K562 (cell line): ENCODE measurements at regions not wholly inside any gene's neighbourhood (a gene's known extent, or its start where the extent isn't known, plus 50 kb on each side); places are given as distances from the start of the nearest gene placed in this dataset.
A peak's percentile ranks its signal among the peaks of the same experiment; 100 is the strongest.

ENCODE experiments used
- ATF1 ChIP-seq, 2 experiments: fragments of 450-650 bp in 1 of 2; IDR thresholded peaks; 2 replicates each; pipeline ENCODE4 v1.6.1; 2016; ENCODE audit warnings: missing compliant biosample characterization in 1 of 2, missing genetic modification characterization in 1 of 2
- BMI1 ChIP-seq: fragments of 150-350 bp; IDR thresholded peaks from 2 replicates; pipeline ENCODE4 v1.6.1; 2014; ENCODE audit warnings: low read length
- HOXB6 ChIP-seq: fragments of 250-450 bp; sonication (Bioruptor Pico); IDR thresholded peaks from 2 replicates; pipeline ENCODE4 v1.5.1; 2022; ENCODE audit warnings: mild to moderate bottlenecking, borderline replicate concordance
- ILF3 ChIP-seq: fragments of 450-650 bp; IDR thresholded peaks from 2 replicates; pipeline ENCODE4 v1.6.1; 2018; ENCODE audit warnings: antibody characterized with exemption, mild to moderate bottlenecking, moderate library complexity, borderline replicate concordance
- MAFF ChIP-seq: IDR thresholded peaks from 2 replicates; pipeline ENCODE4 v1.6.1; 2012; ENCODE audit warnings: low read length, improper control_type of control experiment
- NCOR1 ChIP-seq: fragments of 450-650 bp; IDR thresholded peaks from 2 replicates; pipeline ENCODE4 v1.6.1; 2016; ENCODE audit warnings: mild to moderate bottlenecking, moderate library complexity
- NELFE ChIP-seq: IDR thresholded peaks from 2 replicates; pipeline ENCODE4 v1.6.1; 2011; ENCODE audit warnings: mild to moderate bottlenecking; ENCODE audit not compliant: insufficient read depth, insufficient read length
- OTX1 ChIP-seq: fragments of 450-650 bp; formaldehyde crosslinking; IDR thresholded peaks from 2 replicates; pipeline ENCODE4 v1.4.0; 2022; ENCODE audit warnings: mild to moderate bottlenecking
- PHF8 ChIP-seq: fragments of 200-600 bp; sonication (generic); IDR thresholded peaks from 2 replicates; pipeline ENCODE4 v1.6.1; 2012; ENCODE audit warnings: mixed run types, mild to moderate bottlenecking, inconsistent platforms, low read length, moderate library complexity, borderline replicate concordance
- SLC30A9 ChIP-seq: fragments of 250-450 bp; sonication (Bioruptor Pico); IDR thresholded peaks from 2 replicates; pipeline ENCODE4 v1.8.0; 2022; ENCODE audit warnings: mild to moderate bottlenecking, moderate library complexity
- SMARCC2 ChIP-seq: fragments of 450-650 bp; IDR thresholded peaks from 2 replicates; pipeline ENCODE4 v1.6.1; 2017; ENCODE audit warnings: antibody characterized with exemption, moderate library complexity, mild to moderate bottlenecking, low read depth
- TCF3 ChIP-seq: sonication (generic); formaldehyde crosslinking; IDR thresholded peaks from 2 replicates; pipeline ENCODE4 v1.4.0; 2020; ENCODE audit warnings: mild to moderate bottlenecking, missing genetic modification reagents
- ZNF133 ChIP-seq: fragments of 250-450 bp; sonication (Bioruptor Pico); IDR thresholded peaks from 2 replicates; pipeline ENCODE4 v1.4.0; 2020; ENCODE audit warnings: mild to moderate bottlenecking
- ZNF3 ChIP-seq: fragments of 250-450 bp; sonication (Bioruptor Pico); IDR thresholded peaks from 2 replicates; pipeline ENCODE4 v1.5.0; 2021; ENCODE audit warnings: mild to moderate bottlenecking, moderate library complexity
- ZNF717 ChIP-seq: fragments of 250-450 bp; sonication (Bioruptor Pico); IDR thresholded peaks from 2 replicates; pipeline ENCODE4 v1.5.0; 2021
- TF ChIP-seq, protein P1 (sequence below): IDR thresholded peaks from 2 replicates; pipeline ENCODE4 v1.6.1; 2011; ENCODE audit warnings: borderline replicate concordance, low read depth, mild to moderate bottlenecking, moderate library complexity, low read length; ENCODE audit not compliant: insufficient read depth, poor library complexity, severe bottlenecking
- TF ChIP-seq, protein P2 (sequence below), 2 experiments: fragments of 450-650 bp; IDR thresholded peaks; 2 replicates each; pipeline ENCODE4 v1.6.1; 2018; ENCODE audit warnings: mild to moderate bottlenecking in 2 of 2, low read depth in 1 of 2; ENCODE audit not compliant: partially characterized antibody in 2 of 2

DNA sequence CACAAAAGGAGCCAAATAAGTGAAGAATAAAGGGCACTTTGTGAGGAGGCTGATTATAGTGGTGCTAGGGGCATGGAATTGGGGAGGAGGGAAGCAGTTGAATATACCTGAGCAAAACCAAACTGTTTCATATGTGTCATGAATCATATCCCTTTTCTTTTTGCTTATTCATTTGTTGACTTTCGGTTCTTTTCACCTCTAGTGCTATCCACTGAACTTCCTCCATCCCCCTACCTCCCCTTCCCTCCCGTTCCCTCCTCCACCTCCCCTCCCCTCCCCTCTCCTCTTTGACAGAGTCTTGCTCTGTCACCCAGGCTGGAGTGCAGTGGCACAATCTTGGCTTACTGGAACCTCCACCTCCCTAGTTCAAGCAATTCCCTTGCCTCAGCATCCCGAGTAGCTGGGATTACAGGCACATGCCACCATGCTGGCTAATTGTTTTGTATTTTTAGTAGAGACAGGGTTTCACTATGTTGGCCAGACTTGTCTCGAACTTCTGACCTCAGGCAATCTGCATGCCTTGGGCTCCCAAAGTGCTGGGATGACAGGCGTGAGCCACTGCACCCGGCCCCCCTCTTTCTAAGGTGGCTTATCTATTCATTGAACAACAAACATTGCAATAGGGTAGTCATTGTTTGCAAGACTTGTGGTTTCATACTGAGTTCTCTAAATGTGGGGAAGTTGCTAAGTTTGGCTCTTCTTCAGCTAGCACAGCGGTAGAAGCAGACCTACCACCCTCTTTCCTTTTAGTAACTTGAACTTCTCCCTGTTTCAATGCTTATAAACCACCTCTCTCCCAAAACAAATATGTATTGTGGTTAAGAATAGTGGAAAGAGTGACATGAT, 150.4 kb upstream of the PRPS1L1 start (continued):
- TF ChIP-seq NCOR1 (peak; percentile 81), SLC30A9 (CRISPR knock-in tag) (no peak), ILF3 (no peak; the same call in 1 of the 2 replicates), TCF3 (CRISPR knock-in tag) (peak; percentile 70), MAFF (no peak), PHF8 (no peak), ZNF717 (CRISPR knock-in tag) (no peak), HOXB6 (CRISPR knock-in tag) (no peak), ATF1 (CRISPR knock-in tag; IDR thresholded peaks at IDR 0.05) (no peak), ATF1 (tag; IDR thresholded peaks at IDR 0.05) (no peak), ZNF3 (CRISPR knock-in tag) (no peak), NELFE (no peak), BMI1 (no peak), OTX1 (CRISPR knock-in tag) (no peak), SMARCC2 (peak; percentile 80), ZNF133 (CRISPR knock-in tag) (no peak)
- TF ChIP-seq, protein P1, sequence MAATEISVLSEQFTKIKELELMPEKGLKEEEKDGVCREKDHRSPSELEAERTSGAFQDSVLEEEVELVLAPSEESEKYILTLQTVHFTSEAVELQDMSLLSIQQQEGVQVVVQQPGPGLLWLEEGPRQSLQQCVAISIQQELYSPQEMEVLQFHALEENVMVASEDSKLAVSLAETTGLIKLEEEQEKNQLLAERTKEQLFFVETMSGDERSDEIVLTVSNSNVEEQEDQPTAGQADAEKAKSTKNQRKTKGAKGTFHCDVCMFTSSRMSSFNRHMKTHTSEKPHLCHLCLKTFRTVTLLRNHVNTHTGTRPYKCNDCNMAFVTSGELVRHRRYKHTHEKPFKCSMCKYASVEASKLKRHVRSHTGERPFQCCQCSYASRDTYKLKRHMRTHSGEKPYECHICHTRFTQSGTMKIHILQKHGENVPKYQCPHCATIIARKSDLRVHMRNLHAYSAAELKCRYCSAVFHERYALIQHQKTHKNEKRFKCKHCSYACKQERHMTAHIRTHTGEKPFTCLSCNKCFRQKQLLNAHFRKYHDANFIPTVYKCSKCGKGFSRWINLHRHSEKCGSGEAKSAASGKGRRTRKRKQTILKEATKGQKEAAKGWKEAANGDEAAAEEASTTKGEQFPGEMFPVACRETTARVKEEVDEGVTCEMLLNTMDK: no peak
- TF ChIP-seq, protein P2, sequence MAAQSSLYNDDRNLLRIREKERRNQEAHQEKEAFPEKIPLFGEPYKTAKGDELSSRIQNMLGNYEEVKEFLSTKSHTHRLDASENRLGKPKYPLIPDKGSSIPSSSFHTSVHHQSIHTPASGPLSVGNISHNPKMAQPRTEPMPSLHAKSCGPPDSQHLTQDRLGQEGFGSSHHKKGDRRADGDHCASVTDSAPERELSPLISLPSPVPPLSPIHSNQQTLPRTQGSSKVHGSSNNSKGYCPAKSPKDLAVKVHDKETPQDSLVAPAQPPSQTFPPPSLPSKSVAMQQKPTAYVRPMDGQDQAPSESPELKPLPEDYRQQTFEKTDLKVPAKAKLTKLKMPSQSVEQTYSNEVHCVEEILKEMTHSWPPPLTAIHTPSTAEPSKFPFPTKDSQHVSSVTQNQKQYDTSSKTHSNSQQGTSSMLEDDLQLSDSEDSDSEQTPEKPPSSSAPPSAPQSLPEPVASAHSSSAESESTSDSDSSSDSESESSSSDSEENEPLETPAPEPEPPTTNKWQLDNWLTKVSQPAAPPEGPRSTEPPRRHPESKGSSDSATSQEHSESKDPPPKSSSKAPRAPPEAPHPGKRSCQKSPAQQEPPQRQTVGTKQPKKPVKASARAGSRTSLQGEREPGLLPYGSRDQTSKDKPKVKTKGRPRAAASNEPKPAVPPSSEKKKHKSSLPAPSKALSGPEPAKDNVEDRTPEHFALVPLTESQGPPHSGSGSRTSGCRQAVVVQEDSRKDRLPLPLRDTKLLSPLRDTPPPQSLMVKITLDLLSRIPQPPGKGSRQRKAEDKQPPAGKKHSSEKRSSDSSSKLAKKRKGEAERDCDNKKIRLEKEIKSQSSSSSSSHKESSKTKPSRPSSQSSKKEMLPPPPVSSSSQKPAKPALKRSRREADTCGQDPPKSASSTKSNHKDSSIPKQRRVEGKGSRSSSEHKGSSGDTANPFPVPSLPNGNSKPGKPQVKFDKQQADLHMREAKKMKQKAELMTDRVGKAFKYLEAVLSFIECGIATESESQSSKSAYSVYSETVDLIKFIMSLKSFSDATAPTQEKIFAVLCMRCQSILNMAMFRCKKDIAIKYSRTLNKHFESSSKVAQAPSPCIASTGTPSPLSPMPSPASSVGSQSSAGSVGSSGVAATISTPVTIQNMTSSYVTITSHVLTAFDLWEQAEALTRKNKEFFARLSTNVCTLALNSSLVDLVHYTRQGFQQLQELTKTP (IDR thresholded peaks at IDR 0.05; ENCODE audit: low read depth in 1 of 2, partially characterized antibody in 2 of 2): peak in 1 of 2 experiments; percentile 51
